Liver (tissue), 8 donors: ENCODE measurements at regions not wholly inside any gene's neighbourhood (a gene's known extent, or its start where the extent isn't known, plus 50 kb on each side); places are given as distances from the start of the nearest gene placed in this dataset.

ENCODE experiments used
- DNase-seq: peaks from one replicate; pipeline ENCODE4 v3.0.0-alpha.2; 2017; ENCODE audit warnings: low spot score
- H3K27ac ChIP-seq, 2 donors: one replicate each; pipeline ENCODE4 v1.7.0; 2013; ENCODE audit warnings: inconsistent platforms in 2 of 2, low read length in 2 of 2, control low read depth in 1 of 2, low read depth in 1 of 2, mild to moderate bottlenecking in 1 of 2
- H3K27me3 ChIP-seq, 4 donors: one replicate each; pipeline versions ENCODE4 v1.6.1 to v1.7.0; 2013; ENCODE audit warnings: low read length in 3 of 4, inconsistent platforms in 1 of 4, mild to moderate bottlenecking in 1 of 4, moderate library complexity in 1 of 4; ENCODE audit not compliant: control insufficient read depth in 4 of 4, insufficient read depth in 4 of 4
- H3K36me3 ChIP-seq, 4 donors: one replicate each; pipeline versions ENCODE4 v1.6.1 to v1.7.0; 2013; ENCODE audit warnings: low read length in 3 of 4, mild to moderate bottlenecking in 3 of 4, low read depth in 1 of 4, moderate library complexity in 1 of 4; ENCODE audit not compliant: control insufficient read depth in 4 of 4, insufficient read depth in 3 of 4
- H3K4me1 ChIP-seq, 4 donors: one replicate each; pipeline versions ENCODE4 v1.6.1 to v1.7.0; 2013; ENCODE audit warnings: low read length in 3 of 4, mild to moderate bottlenecking in 3 of 4, moderate library complexity in 1 of 4; ENCODE audit not compliant: control insufficient read depth in 4 of 4, insufficient read depth in 4 of 4
- H3K4me3 ChIP-seq, 3 donors: one replicate each; pipeline versions ENCODE4 v1.6.1 to v1.7.0; 2013; ENCODE audit warnings: low read length in 3 of 3, control low read depth in 1 of 3, low read depth in 1 of 3, mild to moderate bottlenecking in 1 of 3
- H3K9ac ChIP-seq, 2 donors: one replicate each; pipeline ENCODE4 v1.7.0; 2013; ENCODE audit warnings: low read length in 2 of 2, mild to moderate bottlenecking in 2 of 2, moderate library complexity in 2 of 2, control low read depth in 1 of 2, low read depth in 1 of 2
- H3K9me3 ChIP-seq, 4 donors: one replicate each; pipeline versions ENCODE4 v1.6.1 to v1.7.0; 2013; ENCODE audit warnings: low read length in 3 of 4; ENCODE audit not compliant: control insufficient read depth in 4 of 4
- FOXA1 ChIP-seq: IDR thresholded peaks from 2 replicates; pipeline ENCODE4 v1.6.1; 2016; ENCODE audit warnings: antibody characterized with exemption
- FOXA2 ChIP-seq: IDR thresholded peaks from 2 replicates; pipeline ENCODE4 v1.6.1; 2016; ENCODE audit warnings: antibody characterized with exemption
- GABPA ChIP-seq, 2 donors: IDR thresholded peaks in 1 of 2; conservative IDR thresholded peaks in 1 of 2; 2 replicates each; pipeline ENCODE4 v1.6.1; 2016; ENCODE audit warnings: antibody characterized with exemption in 2 of 2, mild to moderate bottlenecking in 1 of 2, moderate library complexity in 1 of 2
- HNF4A ChIP-seq, 2 donors: conservative IDR thresholded peaks; 2 replicates each; pipeline ENCODE4 v1.6.1; 2016; ENCODE audit warnings: antibody characterized with exemption in 2 of 2, mild to moderate bottlenecking in 2 of 2
- HNF4G ChIP-seq: IDR thresholded peaks from 2 replicates; pipeline ENCODE4 v1.6.1; 2016; ENCODE audit warnings: antibody characterized with exemption
- JUND ChIP-seq, 2 donors: IDR thresholded peaks; 2 replicates each; pipeline ENCODE4 v1.6.1; 2016; ENCODE audit warnings: antibody characterized with exemption in 2 of 2
- NR2F2 ChIP-seq: IDR thresholded peaks from 2 replicates; pipeline ENCODE4 v1.6.1; 2016; ENCODE audit warnings: antibody characterized with exemption
- RAD21 ChIP-seq, 2 donors: IDR thresholded peaks; 2 replicates each; pipeline ENCODE4 v1.6.1; 2016; ENCODE audit warnings: antibody characterized with exemption in 2 of 2, mild to moderate bottlenecking in 2 of 2
- RXRA ChIP-seq, 2 donors: IDR thresholded peaks; 2 replicates each; pipeline ENCODE4 v1.6.1; 2017 to 2018; ENCODE audit warnings: antibody characterized with exemption in 2 of 2, mild to moderate bottlenecking in 1 of 2
- SP1 ChIP-seq: IDR thresholded peaks from 2 replicates; pipeline ENCODE4 v1.6.1; 2018; ENCODE audit warnings: antibody characterized with exemption, mild to moderate bottlenecking
- TAF1 ChIP-seq: conservative IDR thresholded peaks from 2 replicates; pipeline ENCODE4 v1.6.1; 2016; ENCODE audit warnings: antibody characterized with exemption, mild to moderate bottlenecking
- YY1 ChIP-seq: IDR thresholded peaks from 2 replicates; pipeline ENCODE4 v1.6.1; 2016; ENCODE audit warnings: antibody characterized with exemption, mild to moderate bottlenecking
- WGBS: extraction: QIAGEN DNeasy Blood & Tissue Kit; methylation state at CpG from one replicate; pipeline ENCODE4 v1.1.7; 2013; 5-methylcytosine and 5-hydroxymethylcytosine counted together
- TF ChIP-seq, protein P1 (sequence below): IDR thresholded peaks from 2 replicates; pipeline ENCODE4 v1.6.1; 2016; ENCODE audit warnings: antibody characterized with exemption
- TF ChIP-seq, protein P2 (sequence below): IDR thresholded peaks from 2 replicates; pipeline ENCODE4 v1.6.1; 2016; ENCODE audit warnings: antibody characterized with exemption
- TF ChIP-seq, protein P3 (sequence below): fragments of 150-350 bp; IDR thresholded peaks from 2 replicates; pipeline ENCODE4 v1.5.1; 2017; ENCODE audit warnings: improper control_type of control experiment, low read depth, low read length; ENCODE audit not compliant: missing input control
- TF ChIP-seq, protein P4 (sequence below): IDR thresholded peaks from 2 replicates; pipeline ENCODE4 v1.6.1; 2016; ENCODE audit warnings: antibody characterized with exemption, mild to moderate bottlenecking
- TF ChIP-seq, protein P5 (sequence below): IDR thresholded peaks from 2 replicates; pipeline ENCODE4 v1.6.1; 2016; ENCODE audit warnings: antibody characterized with exemption
- donor health status: healthy.
- donor health status: healthy.
- donor health status: healthy.
- donor health status: healthy.
- donor health status: healthy.

DNA sequence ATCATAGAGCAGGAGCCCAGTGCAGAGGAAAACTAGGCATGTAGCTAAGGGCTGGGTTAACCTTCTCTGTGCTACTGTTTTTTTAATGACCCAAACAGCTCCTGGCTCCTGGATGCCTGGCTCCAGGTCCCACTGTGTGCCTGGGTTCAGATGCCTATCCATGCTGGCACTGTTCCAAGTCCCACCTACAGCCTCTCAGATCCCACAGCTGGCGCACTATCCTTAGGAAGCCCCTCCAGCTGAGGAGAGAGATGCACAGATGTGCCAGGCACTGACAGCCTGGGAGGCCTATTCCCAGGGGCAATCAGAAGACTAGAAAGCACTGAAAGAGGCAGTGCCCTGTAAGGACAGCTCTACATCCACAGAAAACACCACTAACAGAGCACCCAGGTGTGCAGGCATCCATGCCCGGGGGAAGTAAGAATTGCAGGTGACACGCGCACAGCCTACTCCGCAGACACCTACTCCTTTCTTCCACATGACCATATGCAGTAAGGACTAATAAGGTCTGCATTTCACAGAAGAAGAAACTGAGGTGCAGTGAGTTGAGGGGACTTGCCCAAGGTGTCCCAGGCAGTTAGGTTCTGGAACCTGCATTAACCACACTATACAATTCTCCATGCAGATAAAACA is 51.2 kb downstream of the PITPNM2 start:
- no peaks in the 10 kb centered on the region for H3K9me3 ChIP-seq
- no peaks in the 10 kb centered on the region for H3K27me3 ChIP-seq
- no peaks in the 10 kb centered on the region for H3K36me3 ChIP-seq
- no peak for DNase-seq
- peaks cover 8 to 45% (median 35%) of the 10 kb centered on the region in 4 donors for H3K4me1 ChIP-seq
- H3K9ac ChIP-seq: no peak overlapping the region
- H3K27ac ChIP-seq: no peak overlapping the region
- 98% methylated on average over 5 of the region's 5 CpGs for WGBS
- TF ChIP-seq GABPA (IDR thresholded peaks at IDR 0.05 in 1 of 2, conservative IDR thresholded peaks at IDR 0.05 in 1 of 2) (no peak), JUND (IDR thresholded peaks at IDR 0.05) (no peak), SP1 (no peak), FOXA1 (no peak), YY1 (no peak), HNF4G (no peak), RAD21 (IDR thresholded peaks at IDR 0.05) (no peak), RXRA (IDR thresholded peaks at IDR 0.05) (no peak), NR2F2 (no peak)
- TF ChIP-seq, protein P1, sequence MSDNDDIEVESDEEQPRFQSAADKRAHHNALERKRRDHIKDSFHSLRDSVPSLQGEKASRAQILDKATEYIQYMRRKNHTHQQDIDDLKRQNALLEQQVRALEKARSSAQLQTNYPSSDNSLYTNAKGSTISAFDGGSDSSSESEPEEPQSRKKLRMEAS: no peak
- TF ChIP-seq, protein P2, sequence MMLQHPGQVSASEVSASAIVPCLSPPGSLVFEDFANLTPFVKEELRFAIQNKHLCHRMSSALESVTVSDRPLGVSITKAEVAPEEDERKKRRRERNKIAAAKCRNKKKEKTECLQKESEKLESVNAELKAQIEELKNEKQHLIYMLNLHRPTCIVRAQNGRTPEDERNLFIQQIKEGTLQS: no peak
- TF ChIP-seq, protein P3, sequence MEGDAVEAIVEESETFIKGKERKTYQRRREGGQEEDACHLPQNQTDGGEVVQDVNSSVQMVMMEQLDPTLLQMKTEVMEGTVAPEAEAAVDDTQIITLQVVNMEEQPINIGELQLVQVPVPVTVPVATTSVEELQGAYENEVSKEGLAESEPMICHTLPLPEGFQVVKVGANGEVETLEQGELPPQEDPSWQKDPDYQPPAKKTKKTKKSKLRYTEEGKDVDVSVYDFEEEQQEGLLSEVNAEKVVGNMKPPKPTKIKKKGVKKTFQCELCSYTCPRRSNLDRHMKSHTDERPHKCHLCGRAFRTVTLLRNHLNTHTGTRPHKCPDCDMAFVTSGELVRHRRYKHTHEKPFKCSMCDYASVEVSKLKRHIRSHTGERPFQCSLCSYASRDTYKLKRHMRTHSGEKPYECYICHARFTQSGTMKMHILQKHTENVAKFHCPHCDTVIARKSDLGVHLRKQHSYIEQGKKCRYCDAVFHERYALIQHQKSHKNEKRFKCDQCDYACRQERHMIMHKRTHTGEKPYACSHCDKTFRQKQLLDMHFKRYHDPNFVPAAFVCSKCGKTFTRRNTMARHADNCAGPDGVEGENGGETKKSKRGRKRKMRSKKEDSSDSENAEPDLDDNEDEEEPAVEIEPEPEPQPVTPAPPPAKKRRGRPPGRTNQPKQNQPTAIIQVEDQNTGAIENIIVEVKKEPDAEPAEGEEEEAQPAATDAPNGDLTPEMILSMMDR: no peak
- no peak overlapping the region for H3K4me3 ChIP-seq

DNA sequence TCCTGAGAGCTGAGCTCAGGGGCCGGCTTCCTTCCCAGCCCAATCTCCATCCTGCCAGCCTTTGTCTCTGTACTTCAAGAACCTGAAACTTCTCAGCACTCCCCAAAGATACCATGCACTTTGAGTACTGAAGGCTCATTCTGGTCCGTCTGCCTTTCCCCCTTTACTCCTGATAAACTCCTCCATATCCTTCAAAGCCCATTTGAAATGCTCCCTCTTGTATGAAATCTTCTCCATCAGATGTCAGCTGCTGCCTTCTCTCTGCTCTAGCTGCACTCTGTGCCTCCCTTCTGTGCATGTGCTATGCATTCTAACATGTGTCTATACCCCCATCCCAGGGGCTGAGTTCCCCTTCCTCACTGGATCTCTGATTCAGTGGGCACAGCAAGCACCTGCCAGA is 52.1 kb downstream of the PITPNM2 start:
- H3K27ac ChIP-seq: no peak overlapping the region
- H3K4me3 ChIP-seq: no peak overlapping the region
- WGBS: 94% methylated on average over 2 of the region's 2 CpGs
- H3K9ac ChIP-seq: no peak overlapping the region
- no peaks in the 10 kb centered on the region for H3K36me3 ChIP-seq
- H3K9me3 ChIP-seq: no peaks in the 10 kb centered on the region
- DNase-seq: no peak
- TF ChIP-seq, protein P1: no peak
- TF ChIP-seq NR2F2 (no peak), GABPA (IDR thresholded peaks at IDR 0.05 in 1 of 2, conservative IDR thresholded peaks at IDR 0.05 in 1 of 2) (no peak), RXRA (IDR thresholded peaks at IDR 0.05) (no peak), TAF1 (no peak), RAD21 (IDR thresholded peaks at IDR 0.05) (no peak), FOXA2 (no peak), SP1 (no peak), JUND (IDR thresholded peaks at IDR 0.05) (no peak), FOXA1 (no peak), HNF4A (conservative IDR thresholded peaks at IDR 0.05) (no peak), YY1 (no peak)
- TF ChIP-seq, protein P3: no peak
- TF ChIP-seq, protein P2: no peak
- TF ChIP-seq, protein P4, sequence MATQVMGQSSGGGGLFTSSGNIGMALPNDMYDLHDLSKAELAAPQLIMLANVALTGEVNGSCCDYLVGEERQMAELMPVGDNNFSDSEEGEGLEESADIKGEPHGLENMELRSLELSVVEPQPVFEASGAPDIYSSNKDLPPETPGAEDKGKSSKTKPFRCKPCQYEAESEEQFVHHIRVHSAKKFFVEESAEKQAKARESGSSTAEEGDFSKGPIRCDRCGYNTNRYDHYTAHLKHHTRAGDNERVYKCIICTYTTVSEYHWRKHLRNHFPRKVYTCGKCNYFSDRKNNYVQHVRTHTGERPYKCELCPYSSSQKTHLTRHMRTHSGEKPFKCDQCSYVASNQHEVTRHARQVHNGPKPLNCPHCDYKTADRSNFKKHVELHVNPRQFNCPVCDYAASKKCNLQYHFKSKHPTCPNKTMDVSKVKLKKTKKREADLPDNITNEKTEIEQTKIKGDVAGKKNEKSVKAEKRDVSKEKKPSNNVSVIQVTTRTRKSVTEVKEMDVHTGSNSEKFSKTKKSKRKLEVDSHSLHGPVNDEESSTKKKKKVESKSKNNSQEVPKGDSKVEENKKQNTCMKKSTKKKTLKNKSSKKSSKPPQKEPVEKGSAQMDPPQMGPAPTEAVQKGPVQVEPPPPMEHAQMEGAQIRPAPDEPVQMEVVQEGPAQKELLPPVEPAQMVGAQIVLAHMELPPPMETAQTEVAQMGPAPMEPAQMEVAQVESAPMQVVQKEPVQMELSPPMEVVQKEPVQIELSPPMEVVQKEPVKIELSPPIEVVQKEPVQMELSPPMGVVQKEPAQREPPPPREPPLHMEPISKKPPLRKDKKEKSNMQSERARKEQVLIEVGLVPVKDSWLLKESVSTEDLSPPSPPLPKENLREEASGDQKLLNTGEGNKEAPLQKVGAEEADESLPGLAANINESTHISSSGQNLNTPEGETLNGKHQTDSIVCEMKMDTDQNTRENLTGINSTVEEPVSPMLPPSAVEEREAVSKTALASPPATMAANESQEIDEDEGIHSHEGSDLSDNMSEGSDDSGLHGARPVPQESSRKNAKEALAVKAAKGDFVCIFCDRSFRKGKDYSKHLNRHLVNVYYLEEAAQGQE: no peak
- TF ChIP-seq, protein P5, sequence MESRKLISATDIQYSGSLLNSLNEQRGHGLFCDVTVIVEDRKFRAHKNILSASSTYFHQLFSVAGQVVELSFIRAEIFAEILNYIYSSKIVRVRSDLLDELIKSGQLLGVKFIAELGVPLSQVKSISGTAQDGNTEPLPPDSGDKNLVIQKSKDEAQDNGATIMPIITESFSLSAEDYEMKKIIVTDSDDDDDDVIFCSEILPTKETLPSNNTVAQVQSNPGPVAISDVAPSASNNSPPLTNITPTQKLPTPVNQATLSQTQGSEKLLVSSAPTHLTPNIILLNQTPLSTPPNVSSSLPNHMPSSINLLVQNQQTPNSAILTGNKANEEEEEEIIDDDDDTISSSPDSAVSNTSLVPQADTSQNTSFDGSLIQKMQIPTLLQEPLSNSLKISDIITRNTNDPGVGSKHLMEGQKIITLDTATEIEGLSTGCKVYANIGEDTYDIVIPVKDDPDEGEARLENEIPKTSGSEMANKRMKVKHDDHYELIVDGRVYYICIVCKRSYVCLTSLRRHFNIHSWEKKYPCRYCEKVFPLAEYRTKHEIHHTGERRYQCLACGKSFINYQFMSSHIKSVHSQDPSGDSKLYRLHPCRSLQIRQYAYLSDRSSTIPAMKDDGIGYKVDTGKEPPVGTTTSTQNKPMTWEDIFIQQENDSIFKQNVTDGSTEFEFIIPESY: no peak
- H3K4me1 ChIP-seq: peaks cover 12 to 52% (median 42%) of the 10 kb centered on the region in 4 donors
- H3K27me3 ChIP-seq: no peaks in the 10 kb centered on the region
